HEK293 (cell line): ENCODE measurements at regions not wholly inside any gene's neighbourhood (a gene's known extent, or its start where the extent isn't known, plus 50 kb on each side); places are given as distances from the start of the nearest gene placed in this dataset.

Experiments
- CTCF ChIA-PET: fragments of 350-600 bp; formaldehyde crosslinking; extraction: SDS; loops from one replicate; lab custom pipeline; 2021; ENCODE audit warnings: antibody characterized with exemption; lab: Yijun Ruan, JAX
- POLR2A ChIA-PET: fragments of 300-600 bp; formaldehyde crosslinking; extraction: SDS; loops from one replicate; lab custom pipeline; 2020; ENCODE audit warnings: antibody characterized with exemption, inconsistent platforms; lab: Yijun Ruan, JAX
- H3K27ac ChIP-seq: fragments of 200-500 bp; sonication (Bioruptor generic); 2 replicates; pipeline ENCODE4 v1.5.1; 2014; ENCODE audit warnings: low read depth, low read length, control low read depth, inconsistent platforms; ENCODE audit errors: extremely low read depth
- H3K36me3 ChIP-seq, 2 experiments: fragments of 200-500 bp in 1 of 2; sonication (Bioruptor generic) in 1 of 2; 1 replicate in 1 of 2; 2 replicates in 1 of 2; pipeline ENCODE4 v1.5.1; 2014 to 2017; ENCODE audit warnings: inconsistent platforms in 2 of 2, low read length in 2 of 2; ENCODE audit not compliant: control insufficient read depth in 2 of 2, insufficient read depth in 1 of 2
- H3K4me1 ChIP-seq: fragments of 200-500 bp; sonication (Bioruptor generic); 2 replicates; pipeline ENCODE4 v1.5.1; 2014; ENCODE audit warnings: mild to moderate bottlenecking, low read length, inconsistent platforms; ENCODE audit not compliant: control insufficient read depth, insufficient read depth
- H3K4me3 ChIP-seq: 2 replicates; pipeline ENCODE4 v1.5.1; 2011; ENCODE audit warnings: low read depth, mild to moderate bottlenecking, control low read depth, low read length, moderate library complexity
- H3K9me3 ChIP-seq: fragments of 200-500 bp; sonication (Bioruptor generic); 2 replicates; pipeline ENCODE4 v1.5.1; 2014; ENCODE audit warnings: low read depth, low read length, inconsistent platforms; ENCODE audit not compliant: control insufficient read depth, insufficient read depth
- OSR2 ChIP-seq: fragments of 450-650 bp; formaldehyde crosslinking; IDR thresholded peaks from 2 replicates; pipeline ENCODE4 v1.5.1; 2016; ENCODE audit warnings: missing biosample characterization, missing genetic modification characterization
- PBX3 ChIP-seq: sonication (generic); formaldehyde crosslinking; IDR thresholded peaks from 2 replicates; pipeline ENCODE4 v1.8.1; 2022; ENCODE audit warnings: mild to moderate bottlenecking, moderate library complexity, missing genetic modification reagents
- PRDM1 ChIP-seq: fragments of 450-650 bp; formaldehyde crosslinking; IDR thresholded peaks from 2 replicates; pipeline ENCODE4; 2016; ENCODE audit warnings: missing biosample characterization, missing genetic modification characterization
- PRDM10 ChIP-seq: fragments of 450-650 bp; formaldehyde crosslinking; IDR thresholded peaks from 2 replicates; pipeline ENCODE4 v1.5.1; 2016; ENCODE audit warnings: missing biosample characterization, missing genetic modification characterization
- RBAK ChIP-seq: fragments of 450-650 bp; formaldehyde crosslinking; IDR thresholded peaks from 2 replicates; pipeline ENCODE4 v1.5.1; 2016; ENCODE audit warnings: missing biosample characterization, missing genetic modification characterization
- REPIN1 ChIP-seq: fragments of 450-650 bp; formaldehyde crosslinking; IDR thresholded peaks from 2 replicates; pipeline ENCODE4 v1.5.1; 2017; ENCODE audit warnings: missing biosample characterization, missing genetic modification characterization, low read depth
- REST ChIP-seq: fragments of 450-650 bp; formaldehyde crosslinking; IDR thresholded peaks from 2 replicates; pipeline ENCODE4 v1.5.1; 2016; ENCODE audit warnings: missing biosample characterization, missing genetic modification characterization
- ZNF133 ChIP-seq: fragments of 450-650 bp; formaldehyde crosslinking; IDR thresholded peaks from 2 replicates; pipeline ENCODE4 v1.5.1; 2016; ENCODE audit warnings: missing biosample characterization, missing genetic modification characterization
- ZNF138 ChIP-seq: fragments of 450-650 bp; formaldehyde crosslinking; IDR thresholded peaks from 2 replicates; pipeline ENCODE4 v1.5.1; 2016; ENCODE audit warnings: missing biosample characterization, missing genetic modification characterization, borderline replicate concordance
- ZNF169 ChIP-seq: fragments of 450-650 bp; formaldehyde crosslinking; IDR thresholded peaks from 2 replicates; pipeline ENCODE4 v1.5.1; 2016; ENCODE audit warnings: missing biosample characterization, missing genetic modification characterization
- ZNF214 ChIP-seq: fragments of 450-650 bp; formaldehyde crosslinking; IDR thresholded peaks from 2 replicates; pipeline ENCODE4 v1.5.1; 2017; ENCODE audit warnings: missing biosample characterization, mild to moderate bottlenecking, missing genetic modification characterization, borderline replicate concordance
- ZNF26 ChIP-seq: fragments of 450-650 bp; formaldehyde crosslinking; IDR thresholded peaks from 2 replicates; pipeline ENCODE4 v1.5.1; 2016; ENCODE audit warnings: missing biosample characterization, missing genetic modification characterization
- ZNF280C ChIP-seq: fragments of 450-650 bp; formaldehyde crosslinking; IDR thresholded peaks from 2 replicates; pipeline ENCODE4 v1.5.1; 2016; ENCODE audit warnings: missing biosample characterization, missing genetic modification characterization
- ZNF521 ChIP-seq: fragments of 450-650 bp; formaldehyde crosslinking; IDR thresholded peaks from 2 replicates; pipeline ENCODE4 v1.5.1; 2017; ENCODE audit warnings: missing biosample characterization, mild to moderate bottlenecking, missing genetic modification characterization
- ZNF610 ChIP-seq: fragments of 450-650 bp; formaldehyde crosslinking; IDR thresholded peaks from 2 replicates; pipeline ENCODE4 v1.5.1; 2016; ENCODE audit warnings: missing biosample characterization, missing genetic modification characterization, borderline replicate concordance
- ZNF843 ChIP-seq: fragments of 450-650 bp; formaldehyde crosslinking; IDR thresholded peaks from 2 replicates; pipeline ENCODE4 v1.5.1; 2016; ENCODE audit warnings: missing biosample characterization, missing genetic modification characterization
- ZSCAN4 ChIP-seq: fragments of 450-650 bp; formaldehyde crosslinking; IDR thresholded peaks from 2 replicates; pipeline ENCODE4 v1.5.1; 2017; ENCODE audit warnings: missing biosample characterization, missing genetic modification characterization

- no peak overlapping the region for H3K4me3 ChIP-seq
- no peaks in the 10 kb centered on the region for H3K4me1 ChIP-seq
- POLR2A ChIA-PET = no interaction called here
- no peak for TF ChIP-seq ZNF843 (tag by site-specific recombination)
- no peak for TF ChIP-seq ZNF521
- no peak for TF ChIP-seq ZNF133 (tag by site-specific recombination)
- no peak for TF ChIP-seq RBAK (tag by site-specific recombination)
- TF ChIP-seq PRDM10 = no peak
- TF ChIP-seq ZNF26 (tag by site-specific recombination) = no peak
- no peak for TF ChIP-seq OSR2 (tag by site-specific recombination)
- no peak for TF ChIP-seq PRDM1 (tag by site-specific recombination)
- no peak overlapping the region for H3K27ac ChIP-seq
- CTCF ChIA-PET = no interaction called here
- H3K36me3 ChIP-seq = no peaks in the 10 kb centered on the region
- H3K9me3 ChIP-seq = no peaks in the 10 kb centered on the region
Observed at GRCh38 chr2:234339011-234339410, 157.9 kb downstream of the ARL4C start.

GRCh38 chr2:234335661-234336228 is 161.1 kb downstream of the ARL4C start:
- Histone ChIP-seq H3K4me1 (no peaks in the 10 kb centered on the region), H3K9me3 (no peaks in the 10 kb centered on the region), H3K36me3 (no peaks in the 10 kb centered on the region), H3K4me3 (no peak overlapping the region), H3K27ac (no peak overlapping the region)
- ChIA-PET CTCF (no interaction called here), POLR2A (interaction anchor here (1.7 kb wide), 1 partner anchor 161 kb away, joined by 6 read pairs; the partner anchor contains the start of gene ARL4C)
- no peak for TF ChIP-seq ZNF138 (tag by site-specific recombination)
- TF ChIP-seq REST = peak; percentile 88

GRCh38 chr2:234334756-234335155 is 162.1 kb downstream of the ARL4C start:
- Histone ChIP-seq H3K9me3 (no peaks in the 10 kb centered on the region), H3K4me3 (no peak overlapping the region), H3K27ac (no peak overlapping the region), H3K36me3 (no peaks in the 10 kb centered on the region), H3K4me1 (no peaks in the 10 kb centered on the region)
- POLR2A ChIA-PET = interaction anchor here (1.7 kb wide), 1 partner anchor 162 kb away, joined by 6 read pairs; the partner anchor contains the start of gene ARL4C
- CTCF ChIA-PET = interaction anchor here (0.7 to 0.8 kb wide), 3 partner anchors 9 to 76 kb away, joined by 3 to 5 read pairs (median 3); no protein-coding TSS in a partner anchor
- TF ChIP-seq PBX3 (no peak), ZSCAN4 (tag by site-specific recombination) (no peak), ZNF610 (tag by site-specific recombination) (no peak), ZNF214 (no peak), REPIN1 (no peak), ZNF169 (no peak), ZNF280C (tag by site-specific recombination) (no peak)
